ENCODE measurements at regions not wholly inside any gene's neighbourhood (a gene's known extent, or its start where the extent isn't known, plus 50 kb on each side); places are given as distances from the start of the nearest gene placed in this dataset.

- no peak overlapping the region for H3K9ac ChIP-seq (ENCODE audit: low read length)
- H3K9me3 ChIP-seq (ENCODE audit: control extremely low read depth in 1 of 3, control insufficient read depth in 2 of 3, insufficient read depth in 1 of 3, low read length in 2 of 3): no peaks in the 10 kb centered on the region
- Mint-ChIP-seq H3K27ac (no peak overlapping the region), H3K9me3 (ENCODE audit: insufficient read depth) (no peaks in the 10 kb centered on the region), H3K4me3 (no peak overlapping the region), H3K27me3 (peaks cover 4% of the 10 kb centered on the region), H3K4me1 (peaks cover 15% of the 10 kb centered on the region)
- intact Hi-C loops (cut with micrococcal nuclease): loop anchor here (10.0 kb wide), 2 partner anchors 412 to 702 kb away; no protein-coding TSS in a partner anchor
- H2AFZ ChIP-seq (ENCODE audit: insufficient read depth, low read depth, low read length, poor library complexity, severe bottlenecking): no peak overlapping the region
- H3K79me2 ChIP-seq (ENCODE audit: control insufficient read depth, insufficient read depth, low read length): no peaks in the 10 kb centered on the region
- TF ChIP-seq, protein P1, sequence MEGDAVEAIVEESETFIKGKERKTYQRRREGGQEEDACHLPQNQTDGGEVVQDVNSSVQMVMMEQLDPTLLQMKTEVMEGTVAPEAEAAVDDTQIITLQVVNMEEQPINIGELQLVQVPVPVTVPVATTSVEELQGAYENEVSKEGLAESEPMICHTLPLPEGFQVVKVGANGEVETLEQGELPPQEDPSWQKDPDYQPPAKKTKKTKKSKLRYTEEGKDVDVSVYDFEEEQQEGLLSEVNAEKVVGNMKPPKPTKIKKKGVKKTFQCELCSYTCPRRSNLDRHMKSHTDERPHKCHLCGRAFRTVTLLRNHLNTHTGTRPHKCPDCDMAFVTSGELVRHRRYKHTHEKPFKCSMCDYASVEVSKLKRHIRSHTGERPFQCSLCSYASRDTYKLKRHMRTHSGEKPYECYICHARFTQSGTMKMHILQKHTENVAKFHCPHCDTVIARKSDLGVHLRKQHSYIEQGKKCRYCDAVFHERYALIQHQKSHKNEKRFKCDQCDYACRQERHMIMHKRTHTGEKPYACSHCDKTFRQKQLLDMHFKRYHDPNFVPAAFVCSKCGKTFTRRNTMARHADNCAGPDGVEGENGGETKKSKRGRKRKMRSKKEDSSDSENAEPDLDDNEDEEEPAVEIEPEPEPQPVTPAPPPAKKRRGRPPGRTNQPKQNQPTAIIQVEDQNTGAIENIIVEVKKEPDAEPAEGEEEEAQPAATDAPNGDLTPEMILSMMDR (IDR thresholded peaks at IDR 0.05): no peak
- no peak for TF ChIP-seq EZH2 (IDR thresholded peaks at IDR 0.05; ENCODE audit: borderline replicate concordance, insufficient read depth, low read depth, low read length, poor library complexity, severe bottlenecking)
- H3K27ac ChIP-seq (ENCODE audit: low read length in 2 of 2): no peak overlapping the region
- no peaks in the 10 kb centered on the region for H4K20me1 ChIP-seq (ENCODE audit: control insufficient read depth, insufficient read depth, low read length, poor library complexity, severe bottlenecking)
- CTCF ChIA-PET: interaction anchor here (8.3 kb wide), 1 partner anchor 290 kb away, joined by 310 read pairs; no protein-coding TSS in a partner anchor
- H3K4me1 ChIP-seq (ENCODE audit: control insufficient read depth in 2 of 2, insufficient read depth in 2 of 2, low read length in 2 of 2): peaks cover 11 to 23% of the 10 kb centered on the region in 2 donors
- WGBS (ENCODE audit: insufficient coverage): no CpG with 5 or more reads among the region's 5 CpGs
- POLR2A ChIA-PET: no interaction called here
- H3K36me3 ChIP-seq (replicated peaks in 1 of 2; ENCODE audit: control extremely low read depth in 1 of 2, control insufficient read depth in 1 of 2, extremely low read depth in 1 of 2, insufficient read depth in 2 of 2, low read length in 1 of 2): no peaks in the 10 kb centered on the region
- no peak overlapping the region for H3K4me2 ChIP-seq (replicated peaks; ENCODE audit: low read depth, low read length, poor library complexity, severe bottlenecking)
- no peak for DNase-seq
- H3K4me3 ChIP-seq (ENCODE audit: control extremely low read depth in 1 of 5, extremely low read depth in 1 of 5, insufficient read depth in 1 of 5, low read depth in 2 of 5, low read length in 4 of 5): no peak overlapping the region
- no peak for ATAC-seq (ENCODE audit: low read depth)
- no peaks in the 10 kb centered on the region for H3K27me3 ChIP-seq (replicated peaks in 1 of 4; ENCODE audit: control extremely low read depth in 1 of 4, control insufficient read depth in 3 of 4, insufficient read depth in 4 of 4, low read length in 3 of 4)
Observed at GRCh38 chr7:106466867-106467266, 182.1 kb upstream of the NAMPT start.

DNA sequence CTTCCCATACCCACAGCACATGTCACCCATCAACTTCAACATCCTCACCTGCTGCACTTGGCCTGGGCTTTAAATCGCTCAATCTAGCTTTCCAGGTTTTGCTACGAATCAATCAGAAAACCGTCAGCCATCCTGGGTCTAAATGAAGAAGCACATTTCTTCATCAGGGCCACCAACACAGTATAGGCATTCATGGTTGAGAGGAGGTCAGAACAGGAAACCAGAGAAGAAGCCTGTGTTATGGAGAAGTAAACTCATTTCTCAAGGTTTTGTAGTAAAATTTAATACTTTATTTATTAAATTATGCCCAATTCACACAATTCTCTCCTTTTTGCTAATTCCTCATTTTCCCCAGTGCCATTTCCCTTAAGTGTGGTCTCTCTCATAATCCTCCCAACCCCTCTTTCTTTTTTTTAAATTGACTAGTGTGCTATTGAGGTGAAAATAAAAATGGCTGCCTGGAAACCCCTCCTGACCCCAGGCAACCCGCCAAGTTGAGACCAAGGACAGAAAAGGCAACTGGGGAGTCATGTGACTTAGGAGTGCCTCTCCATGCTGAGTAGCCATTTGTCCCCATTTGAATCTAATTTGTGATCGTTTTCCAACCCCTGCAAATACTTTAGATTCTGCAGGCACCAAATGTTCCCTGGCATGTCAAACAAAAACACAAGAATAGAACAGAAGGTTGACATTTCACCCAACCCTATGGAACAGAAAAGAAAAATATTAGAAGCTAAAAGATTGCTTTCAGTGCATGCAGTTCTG lies 181.1 kb upstream of the NAMPT start:
- Histone ChIP-seq H3K9ac (ENCODE audit: low read length) (no peak overlapping the region), H3K27me3 (replicated peaks in 1 of 4; ENCODE audit: control extremely low read depth in 1 of 4, control insufficient read depth in 3 of 4, insufficient read depth in 4 of 4, low read length in 3 of 4) (no peaks in the 10 kb centered on the region), H3K4me3 (ENCODE audit: control extremely low read depth in 1 of 5, extremely low read depth in 1 of 5, insufficient read depth in 1 of 5, low read depth in 2 of 5, low read length in 4 of 5) (no peak overlapping the region), H3K9me3 (ENCODE audit: control extremely low read depth in 1 of 3, control insufficient read depth in 2 of 3, insufficient read depth in 1 of 3, low read length in 2 of 3) (no peaks in the 10 kb centered on the region), H2AFZ (ENCODE audit: insufficient read depth, low read depth, low read length, poor library complexity, severe bottlenecking) (peak overlapping the region; percentile 67), H3K36me3 (replicated peaks in 1 of 2; ENCODE audit: control extremely low read depth in 1 of 2, control insufficient read depth in 1 of 2, extremely low read depth in 1 of 2, insufficient read depth in 2 of 2, low read length in 1 of 2) (no peaks in the 10 kb centered on the region), H3K27ac (ENCODE audit: low read length in 2 of 2) (no peak overlapping the region), H3K4me1 (ENCODE audit: control insufficient read depth in 2 of 2, insufficient read depth in 2 of 2, low read length in 2 of 2) (peaks cover 11 to 23% of the 10 kb centered on the region in 2 donors), H3K79me2 (ENCODE audit: control insufficient read depth, insufficient read depth, low read length) (no peaks in the 10 kb centered on the region), H3K4me2 (replicated peaks; ENCODE audit: low read depth, low read length, poor library complexity, severe bottlenecking) (peak overlapping the region; percentile 38), H4K20me1 (ENCODE audit: control insufficient read depth, insufficient read depth, low read length, poor library complexity, severe bottlenecking) (no peaks in the 10 kb centered on the region)
- peaks cover 15% of the 10 kb centered on the region for H3K4me1 Mint-ChIP-seq
- CTCF ChIA-PET: interaction anchor here (8.3 kb wide), 1 partner anchor 289 kb away, joined by 310 read pairs; no protein-coding TSS in a partner anchor
- H3K4me3 Mint-ChIP-seq: no peak overlapping the region
- no peaks in the 10 kb centered on the region for H3K9me3 Mint-ChIP-seq (ENCODE audit: insufficient read depth)
- POLR2A ChIA-PET: no interaction called here
- intact Hi-C loops (cut with micrococcal nuclease): loop anchor here (10.0 kb wide), 2 partner anchors 411 to 701 kb away; no protein-coding TSS in a partner anchor
- no peak for TF ChIP-seq EZH2 (IDR thresholded peaks at IDR 0.05; ENCODE audit: borderline replicate concordance, insufficient read depth, low read depth, low read length, poor library complexity, severe bottlenecking)
- TF ChIP-seq, protein P1 (IDR thresholded peaks at IDR 0.05): no peak
- H3K27me3 Mint-ChIP-seq: no peaks in the 10 kb centered on the region
- DNase-seq (peak; percentile 21), ATAC-seq (ENCODE audit: low read depth) (no peak)
- no peak overlapping the region for H3K27ac Mint-ChIP-seq
- WGBS (ENCODE audit: insufficient coverage): 65% methylated on average over 2 of the region's 5 CpGs
